ENCODE measurements at regions not wholly inside any gene's neighbourhood (a gene's known extent, or its start where the extent isn't known, plus 50 kb on each side); places are given as distances from the start of the nearest gene placed in this dataset.

DNA sequence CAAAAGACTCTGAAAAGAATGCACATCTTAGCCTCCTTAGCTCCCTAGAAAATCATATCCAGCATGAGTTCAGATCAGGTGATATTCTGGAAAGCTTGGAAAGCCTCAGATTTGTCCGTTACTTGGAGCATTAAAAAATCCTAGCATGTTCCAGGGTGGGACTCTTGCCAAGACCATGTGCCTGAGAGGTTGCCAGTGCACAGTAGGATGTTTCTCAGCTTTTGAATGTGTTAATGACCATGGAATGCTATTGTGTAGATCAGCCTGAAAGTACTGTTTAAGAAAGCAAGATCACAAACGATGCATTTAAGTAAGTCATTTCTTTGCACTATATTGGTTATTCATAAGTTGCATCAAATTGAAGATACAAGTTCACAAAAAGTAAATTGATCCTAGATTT lies 230.5 kb downstream of the ETNK1 start:
- no peak for TF ChIP-seq CTCF (IDR thresholded peaks at IDR 0.05 in 4 of 5, conservative IDR thresholded peaks at IDR 0.05 in 1 of 5)
- TF ChIP-seq POLR2A (IDR thresholded peaks at IDR 0.05), result no peak

Data from gastrocnemius medialis (tissue), 4 donors.